Nucleus accumbens (tissue), 56 donors: ENCODE measurements at regions not wholly inside any gene's neighbourhood (a gene's known extent, or its start where the extent isn't known, plus 50 kb on each side); places are given as distances from the start of the nearest gene placed in this dataset.
"Not testable (repeated sequence)": the region's sequence is repeated elsewhere in the genome, so short reads cannot be mapped to it uniquely, and the experiment has no call there.

Experiments used
- DNase-seq, 56 donors: peaks; one replicate each; lab custom pipeline; 2025; lab: John Stamatoyannopoulos, UW

DNA sequence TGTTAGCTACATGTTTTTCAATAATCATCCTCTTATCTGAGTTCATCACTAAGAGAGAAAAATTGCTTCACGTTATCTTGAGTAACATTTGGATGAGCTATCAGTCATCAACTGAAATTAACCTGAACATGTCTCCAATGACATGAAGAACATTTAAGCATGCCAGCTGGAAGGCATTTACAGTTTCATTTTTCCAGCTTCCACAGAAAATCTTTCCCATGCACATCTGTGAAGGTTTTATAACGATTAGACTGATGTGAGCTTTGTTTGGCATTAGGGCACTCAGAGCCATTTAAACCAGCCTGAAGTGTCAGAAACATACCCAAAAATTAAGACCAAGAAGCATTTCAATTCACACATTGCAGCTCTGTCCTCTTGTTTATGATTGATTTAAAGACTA lies 235.8 kb upstream of the ARHGEF26 start:
- DNase-seq: no peak

DNA sequence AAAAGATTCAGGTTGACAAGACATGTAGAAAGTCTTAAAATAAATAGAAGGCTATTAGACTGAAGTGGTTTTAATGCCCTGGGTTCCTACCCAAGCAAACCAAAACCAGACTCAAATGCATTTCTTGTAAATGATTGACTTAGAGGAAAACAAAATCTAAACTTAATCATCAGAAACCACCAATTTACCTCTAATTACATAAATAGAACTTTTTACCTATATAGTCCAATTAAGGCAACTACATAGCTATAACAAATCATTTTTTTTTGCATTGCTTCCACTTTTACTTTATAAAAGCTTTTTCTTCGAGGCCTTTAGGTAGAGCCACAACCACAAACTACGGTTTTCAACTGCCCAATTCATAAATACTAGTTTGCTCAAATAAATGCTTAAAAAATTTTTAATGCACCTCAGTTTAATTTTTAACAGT lies 231.3 kb upstream of the ARHGEF26 start:
- DNase-seq: no peak

DNA sequence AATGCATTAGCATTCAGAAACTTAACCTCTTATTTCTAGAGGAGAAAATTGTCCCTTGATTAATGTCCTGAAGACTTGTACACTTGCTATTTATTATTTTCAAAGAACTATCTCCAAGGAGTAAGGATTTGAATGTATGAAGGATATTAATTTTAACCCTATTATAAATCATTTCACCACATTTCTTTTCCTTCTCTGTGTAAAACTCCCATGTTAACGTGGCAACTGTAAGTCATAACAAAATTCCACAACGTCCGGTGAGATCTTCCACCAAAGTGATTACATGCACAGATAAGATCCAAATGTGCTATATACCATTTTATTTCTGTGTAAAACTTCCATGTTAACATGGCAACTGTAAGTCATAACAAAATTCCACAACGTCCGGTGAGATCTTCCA lies 229.1 kb upstream of the ARHGEF26 start:
- no peak for DNase-seq

DNA sequence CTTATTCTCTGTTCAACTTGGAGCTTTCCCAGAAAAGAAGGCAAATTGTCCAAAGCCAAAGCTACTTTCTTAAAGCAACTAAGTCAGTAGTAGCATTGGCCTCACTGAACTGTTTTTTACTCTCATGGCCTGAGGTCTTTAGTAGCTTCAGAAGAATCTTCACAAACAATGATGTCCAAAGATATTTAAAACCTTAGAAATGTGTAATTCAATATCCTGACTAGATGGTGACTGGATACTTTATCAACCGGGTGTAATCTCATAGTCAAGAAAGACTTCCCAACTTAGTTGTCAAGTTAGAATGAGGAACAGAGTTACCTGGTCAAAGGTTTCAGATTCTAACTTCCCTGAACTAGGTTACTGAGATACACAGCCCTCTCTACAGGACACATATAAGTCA lies 226.3 kb upstream of the ARHGEF26 start:
- DNase-seq: no peak

DNA sequence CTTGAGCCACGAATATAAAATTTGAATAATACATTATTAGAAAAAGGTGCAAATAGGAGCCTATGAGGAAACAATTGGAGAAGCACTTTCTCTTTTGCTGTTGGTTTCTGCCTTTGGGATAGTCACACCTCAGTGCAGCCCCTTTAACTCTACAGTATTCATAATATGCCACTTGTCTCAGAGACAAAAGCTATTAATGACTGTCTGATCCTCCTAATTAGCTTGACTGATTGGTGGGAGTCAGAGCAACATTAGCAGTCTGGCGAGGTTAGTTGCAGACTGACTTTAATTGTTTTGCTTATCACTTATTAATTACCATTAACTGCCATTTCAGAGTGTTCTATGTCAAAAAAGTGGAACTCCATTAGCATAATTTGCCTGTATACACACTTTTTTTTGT lies 225.0 kb upstream of the ARHGEF26 start:
- DNase-seq: no peak

DNA sequence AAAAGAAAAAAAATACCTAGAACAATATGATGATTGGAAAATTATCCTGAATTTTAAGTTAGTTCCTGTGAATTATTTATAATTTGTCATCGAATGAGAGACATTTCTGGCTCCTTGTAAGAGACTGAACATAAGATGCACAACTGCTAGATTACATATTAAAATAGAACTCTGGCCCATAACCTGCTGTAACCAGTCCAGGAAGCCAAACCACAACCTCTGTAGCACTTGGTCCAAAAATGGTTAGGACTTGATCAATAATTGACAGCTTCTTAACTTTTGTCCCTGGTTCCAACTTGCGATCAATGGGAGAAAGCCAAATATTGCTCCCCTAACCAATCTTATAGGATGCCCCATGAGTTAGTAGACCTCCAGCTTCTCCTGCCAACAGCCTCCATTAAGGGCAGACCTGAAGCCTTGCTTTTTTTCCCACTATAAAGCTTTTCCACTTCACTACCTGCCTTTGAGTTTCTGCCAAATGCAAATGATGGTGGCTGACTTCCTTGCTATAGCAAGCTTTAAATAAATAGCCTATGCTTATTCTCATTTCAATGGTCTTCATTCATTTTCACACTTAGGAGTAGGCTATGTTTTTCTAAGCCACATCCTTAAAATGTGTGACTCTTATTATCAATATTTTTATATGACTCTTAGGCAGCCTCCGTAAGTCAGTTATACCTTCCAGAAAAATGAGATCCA lies 224.0 kb upstream of the ARHGEF26 start:
- no peak for DNase-seq

GRCh38 chr3:153897842-153898241 lies 223.3 kb upstream of the ARHGEF26 start:
- no peak for DNase-seq

DNA sequence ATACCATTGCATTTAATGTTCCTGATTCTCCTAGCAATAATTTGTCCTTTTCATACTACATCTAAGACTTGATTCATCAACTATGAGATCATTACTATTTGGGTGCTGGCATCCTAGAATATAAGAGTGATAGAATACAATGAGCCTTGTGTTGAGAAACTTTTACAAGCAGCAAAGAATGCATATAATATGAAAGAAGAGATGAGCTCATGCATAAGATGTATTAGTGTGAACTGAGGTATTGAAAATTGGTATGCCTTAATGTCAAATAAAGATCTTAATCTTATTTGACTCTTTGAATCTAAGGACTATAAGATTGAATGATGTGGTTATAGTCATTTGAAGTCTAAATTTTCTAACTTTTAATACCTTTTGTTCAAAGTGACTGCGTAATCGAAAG lies 220.0 kb upstream of the ARHGEF26 start:
- no peak for DNase-seq

DNA sequence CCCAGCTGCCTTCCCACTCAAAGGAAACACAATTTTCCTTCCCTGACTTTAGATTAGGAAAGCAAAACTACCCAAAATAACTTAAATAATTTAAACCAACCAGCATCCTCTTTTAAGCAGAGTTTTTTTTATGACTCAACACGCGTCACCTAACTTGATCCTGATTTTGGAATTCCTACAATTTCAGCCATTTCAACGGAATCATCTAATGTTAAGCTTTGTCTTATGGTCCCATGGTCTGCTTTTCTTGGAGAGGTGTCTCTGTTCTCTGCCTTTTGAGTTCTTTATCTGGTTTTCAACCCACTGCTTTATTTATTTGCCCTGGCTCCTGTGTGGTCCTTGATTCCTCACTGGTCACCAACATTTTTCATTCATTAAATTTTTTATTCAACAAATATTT lies 219.2 kb upstream of the ARHGEF26 start:
- no peak for DNase-seq

GRCh38 chr3:153903430-153903829 lies 217.8 kb upstream of the ARHGEF26 start:
- no peak for DNase-seq

GRCh38 chr3:153906366-153906765 lies 214.8 kb upstream of the ARHGEF26 start:
- no peak for DNase-seq

- DNase-seq: no peak
These were observed 210.8 kb upstream of the ARHGEF26 start for GRCh38 chr3:153910387-153910786.

GRCh38 chr3:153911116-153911515 lies 210.1 kb upstream of the ARHGEF26 start:
- no peak for DNase-seq

DNA sequence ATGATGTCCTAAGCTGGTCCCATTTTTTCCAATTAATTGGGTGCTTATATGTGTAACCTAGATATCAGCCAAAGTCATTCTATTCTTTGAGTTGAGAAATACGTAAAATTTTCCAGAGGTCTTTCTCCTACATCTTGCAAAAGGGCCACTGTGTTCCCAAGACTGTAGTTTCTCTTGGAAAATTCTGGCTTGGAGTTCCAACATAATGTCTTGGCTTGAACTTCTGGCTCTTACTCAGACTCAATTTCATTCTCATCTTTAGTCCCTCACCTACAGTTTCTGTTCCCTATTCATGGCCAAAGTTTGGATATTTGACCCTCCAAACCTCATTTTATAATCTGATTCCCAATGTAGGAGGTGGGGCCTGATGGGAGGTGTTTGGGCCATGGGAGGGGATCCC lies 201.4 kb upstream of the ARHGEF26 start:
- no peak for DNase-seq

DNA sequence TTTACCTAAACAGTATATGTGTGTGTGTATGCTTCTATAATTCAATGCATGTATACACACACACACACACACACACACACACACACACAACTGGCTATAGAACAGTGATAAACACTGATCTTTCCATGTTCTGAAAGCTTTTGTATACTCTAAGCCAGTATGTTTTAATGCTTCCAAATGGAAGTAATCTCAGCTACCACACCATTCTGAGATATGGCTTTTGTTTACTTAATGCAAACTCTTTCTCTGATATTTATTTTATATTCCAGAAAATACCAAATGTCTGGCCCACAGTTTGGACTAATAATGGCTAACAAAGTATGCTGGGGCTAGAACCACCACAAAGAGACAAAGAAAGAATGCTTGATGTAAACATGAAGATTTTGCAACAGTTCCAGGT lies 199.4 kb upstream of the ARHGEF26 start:
- DNase-seq: no peak

- no peak for DNase-seq
These were observed 195.2 kb upstream of the ARHGEF26 start for GRCh38 chr3:153925841-153926514.

- no peak for DNase-seq
These were observed 194.1 kb upstream of the ARHGEF26 start for GRCh38 chr3:153927107-153927506.

DNA sequence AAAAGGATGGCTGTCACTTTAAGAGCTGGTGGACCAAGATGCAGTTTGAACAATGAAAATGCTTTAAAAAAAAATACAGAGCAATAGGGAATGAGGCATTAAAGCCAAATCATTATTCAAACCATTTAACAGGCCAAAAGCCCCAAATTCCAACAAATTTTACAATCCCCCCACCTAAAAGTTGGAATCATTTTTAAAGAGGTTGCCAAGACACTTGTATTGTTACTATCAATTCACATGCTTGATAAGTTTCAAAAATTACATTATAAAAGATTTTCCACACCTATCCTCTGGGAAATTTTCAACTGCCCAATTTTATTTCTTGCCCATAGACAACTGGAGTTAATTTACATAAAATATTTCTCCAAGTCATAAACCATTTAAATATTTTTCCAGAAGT lies 192.3 kb upstream of the ARHGEF26 start:
- no peak for DNase-seq

- DNase-seq: not testable (repeated sequence)
These were observed 187.7 kb upstream of the ARHGEF26 start for GRCh38 chr3:153933481-153933880.

DNA sequence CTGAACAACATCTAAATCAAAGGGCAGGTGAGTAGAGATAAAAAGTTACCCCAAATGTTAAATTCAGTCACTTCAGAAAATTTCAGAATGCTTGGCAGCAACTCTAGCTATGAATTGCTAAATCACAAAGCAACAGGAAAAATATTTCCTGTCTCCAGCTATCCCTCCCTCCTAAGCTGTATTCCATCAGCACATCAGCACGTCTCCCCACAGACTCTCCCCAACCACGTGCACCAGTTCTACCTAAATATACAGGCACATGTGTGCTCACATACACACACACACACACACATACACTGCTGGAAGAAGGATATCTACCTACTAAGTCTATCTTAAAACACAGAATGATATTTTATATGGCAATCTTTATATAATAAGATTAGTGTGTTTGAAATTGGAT lies 177.1 kb upstream of the ARHGEF26 start:
- DNase-seq: no peak

- DNase-seq: no peak
These were observed 169.9 kb upstream of the ARHGEF26 start for GRCh38 chr3:153951276-153951675.

- no peak for DNase-seq
These were observed 169.1 kb upstream of the ARHGEF26 start for GRCh38 chr3:153952091-153952490.
